NCI-H345 treated with DMSO at 0.1 percent for 48 hours (cell line): ENCODE measurements at regions not wholly inside any gene's neighbourhood (a gene's known extent, or its start where the extent isn't known, plus 50 kb on each side); places are given as distances from the start of the nearest gene placed in this dataset.

Experiments
- DNase-seq: peaks from one replicate; lab custom pipeline; 2025; ENCODE audit not compliant: unreplicated experiment; lab: John Stamatoyannopoulos, UW

- no peak for DNase-seq
Observed at GRCh38 chr3:177525987-177526712, 328.9 kb upstream of the TBL1XR1 start.

- DNase-seq = no peak
Observed at GRCh38 chr3:177527182-177527581, 329.9 kb upstream of the TBL1XR1 start.

- no peak for DNase-seq
Observed at GRCh38 chr3:177528306-177529070, 331.2 kb upstream of the TBL1XR1 start.

- no peak for DNase-seq
Observed at GRCh38 chr3:177529071-177529550, 331.8 kb upstream of the TBL1XR1 start.

GRCh38 chr3:177529716-177530335, 332.5 kb upstream of the TBL1XR1 start:
- DNase-seq = no peak

GRCh38 chr3:177530908-177531307, 333.6 kb upstream of the TBL1XR1 start:
- no peak for DNase-seq

GRCh38 chr3:177536873-177537272, 339.6 kb upstream of the TBL1XR1 start:
- no peak for DNase-seq

GRCh38 chr3:177537612-177538011, 340.3 kb upstream of the TBL1XR1 start:
- no peak for DNase-seq

- DNase-seq = no peak
Observed at GRCh38 chr3:177538048-177538749, 340.9 kb upstream of the TBL1XR1 start.

GRCh38 chr3:177538750-177539730, 341.8 kb upstream of the TBL1XR1 start:
- no peak for DNase-seq

GRCh38 chr3:177541541-177541940, 344.3 kb upstream of the TBL1XR1 start:
- DNase-seq = no peak

GRCh38 chr3:177545964-177546363, 348.7 kb upstream of the TBL1XR1 start:
- no peak for DNase-seq

GRCh38 chr3:177547711-177548350, 350.5 kb upstream of the TBL1XR1 start:
- DNase-seq = no peak

GRCh38 chr3:177550667-177551066, 353.4 kb upstream of the TBL1XR1 start:
- DNase-seq = no peak

GRCh38 chr3:177551431-177551836, 354.2 kb upstream of the TBL1XR1 start:
- DNase-seq = no peak

- DNase-seq = no peak
Observed at GRCh38 chr3:177552051-177552450, 354.8 kb upstream of the TBL1XR1 start.

- no peak for DNase-seq
Observed at GRCh38 chr3:177553012-177553411, 355.7 kb upstream of the TBL1XR1 start.

- no peak for DNase-seq
Observed at GRCh38 chr3:177553579-177553978, 356.3 kb upstream of the TBL1XR1 start.

GRCh38 chr3:177554895-177555759, 357.8 kb upstream of the TBL1XR1 start:
- DNase-seq = peak; percentile 73
